ENCODE measurements at regions not wholly inside any gene's neighbourhood (a gene's known extent, or its start where the extent isn't known, plus 50 kb on each side); places are given as distances from the start of the nearest gene placed in this dataset.

DNA sequence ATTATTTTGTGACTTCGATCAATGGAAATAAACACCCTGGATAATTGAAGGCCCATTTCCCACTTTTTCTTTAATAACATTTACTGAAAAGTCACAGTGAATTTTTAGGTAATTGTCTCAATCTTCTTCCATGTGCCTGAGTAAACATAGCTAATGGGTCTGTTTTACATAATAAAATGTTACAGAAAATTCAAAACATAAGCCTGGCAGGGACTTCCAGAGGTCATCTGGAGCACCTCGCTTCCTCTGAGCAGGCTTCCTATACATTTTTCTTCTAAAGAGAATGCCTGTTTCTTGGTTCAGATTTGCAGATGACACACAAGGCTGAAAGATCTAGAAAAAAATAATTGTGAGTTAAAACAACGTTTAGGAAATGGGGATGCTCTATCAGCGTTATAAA is 183.8 kb upstream of the PDE3A start:
- Mint-ChIP-seq H3K4me1 (ENCODE audit: unreplicated experiment) (peaks cover 2% of the 10 kb centered on the region), H3K27ac (ENCODE audit: unreplicated experiment) (no peak overlapping the region), H3K36me3 (ENCODE audit: low read depth, unreplicated experiment) (no peaks in the 10 kb centered on the region), H3K4me3 (ENCODE audit: unreplicated experiment) (no peak overlapping the region), H3K27me3 (ENCODE audit: unreplicated experiment) (no peaks in the 10 kb centered on the region), H3K9me3 (ENCODE audit: unreplicated experiment) (no peaks in the 10 kb centered on the region)
- TF ChIP-seq, protein P1, sequence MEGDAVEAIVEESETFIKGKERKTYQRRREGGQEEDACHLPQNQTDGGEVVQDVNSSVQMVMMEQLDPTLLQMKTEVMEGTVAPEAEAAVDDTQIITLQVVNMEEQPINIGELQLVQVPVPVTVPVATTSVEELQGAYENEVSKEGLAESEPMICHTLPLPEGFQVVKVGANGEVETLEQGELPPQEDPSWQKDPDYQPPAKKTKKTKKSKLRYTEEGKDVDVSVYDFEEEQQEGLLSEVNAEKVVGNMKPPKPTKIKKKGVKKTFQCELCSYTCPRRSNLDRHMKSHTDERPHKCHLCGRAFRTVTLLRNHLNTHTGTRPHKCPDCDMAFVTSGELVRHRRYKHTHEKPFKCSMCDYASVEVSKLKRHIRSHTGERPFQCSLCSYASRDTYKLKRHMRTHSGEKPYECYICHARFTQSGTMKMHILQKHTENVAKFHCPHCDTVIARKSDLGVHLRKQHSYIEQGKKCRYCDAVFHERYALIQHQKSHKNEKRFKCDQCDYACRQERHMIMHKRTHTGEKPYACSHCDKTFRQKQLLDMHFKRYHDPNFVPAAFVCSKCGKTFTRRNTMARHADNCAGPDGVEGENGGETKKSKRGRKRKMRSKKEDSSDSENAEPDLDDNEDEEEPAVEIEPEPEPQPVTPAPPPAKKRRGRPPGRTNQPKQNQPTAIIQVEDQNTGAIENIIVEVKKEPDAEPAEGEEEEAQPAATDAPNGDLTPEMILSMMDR (IDR thresholded peaks at IDR 0.05; ENCODE audit: unreplicated experiment), result no peak
- no peak for DNase-seq (ENCODE audit: low spot score)

DNA sequence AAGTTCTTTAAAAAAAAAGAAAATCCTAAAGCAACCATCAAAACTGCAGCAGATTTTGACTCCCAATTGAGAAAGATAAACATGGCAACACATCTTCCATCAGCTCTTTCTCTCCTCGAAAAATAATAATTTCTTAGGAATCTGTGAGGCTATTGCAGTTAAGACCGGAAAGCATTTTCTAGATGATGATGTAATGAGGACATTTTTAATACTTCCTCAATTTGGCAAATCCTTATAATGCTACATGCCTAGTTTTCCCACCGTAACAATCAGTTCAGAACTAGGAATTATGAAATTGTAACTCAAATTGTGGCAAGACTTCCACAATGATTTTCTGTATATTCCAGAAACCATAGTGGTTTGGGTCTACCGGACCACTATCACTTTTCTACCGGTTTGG is 180.9 kb upstream of the PDE3A start:
- Mint-ChIP-seq H3K9me3 (ENCODE audit: unreplicated experiment) (no peaks in the 10 kb centered on the region), H3K4me1 (ENCODE audit: unreplicated experiment) (peaks cover 2% of the 10 kb centered on the region), H3K27me3 (ENCODE audit: unreplicated experiment) (no peaks in the 10 kb centered on the region), H3K36me3 (ENCODE audit: low read depth, unreplicated experiment) (no peaks in the 10 kb centered on the region), H3K4me3 (ENCODE audit: unreplicated experiment) (no peak overlapping the region), H3K27ac (ENCODE audit: unreplicated experiment) (no peak overlapping the region)
- DNase-seq (ENCODE audit: low spot score), result no peak
- TF ChIP-seq, protein P1 (IDR thresholded peaks at IDR 0.05; ENCODE audit: unreplicated experiment), result no peak

DNA sequence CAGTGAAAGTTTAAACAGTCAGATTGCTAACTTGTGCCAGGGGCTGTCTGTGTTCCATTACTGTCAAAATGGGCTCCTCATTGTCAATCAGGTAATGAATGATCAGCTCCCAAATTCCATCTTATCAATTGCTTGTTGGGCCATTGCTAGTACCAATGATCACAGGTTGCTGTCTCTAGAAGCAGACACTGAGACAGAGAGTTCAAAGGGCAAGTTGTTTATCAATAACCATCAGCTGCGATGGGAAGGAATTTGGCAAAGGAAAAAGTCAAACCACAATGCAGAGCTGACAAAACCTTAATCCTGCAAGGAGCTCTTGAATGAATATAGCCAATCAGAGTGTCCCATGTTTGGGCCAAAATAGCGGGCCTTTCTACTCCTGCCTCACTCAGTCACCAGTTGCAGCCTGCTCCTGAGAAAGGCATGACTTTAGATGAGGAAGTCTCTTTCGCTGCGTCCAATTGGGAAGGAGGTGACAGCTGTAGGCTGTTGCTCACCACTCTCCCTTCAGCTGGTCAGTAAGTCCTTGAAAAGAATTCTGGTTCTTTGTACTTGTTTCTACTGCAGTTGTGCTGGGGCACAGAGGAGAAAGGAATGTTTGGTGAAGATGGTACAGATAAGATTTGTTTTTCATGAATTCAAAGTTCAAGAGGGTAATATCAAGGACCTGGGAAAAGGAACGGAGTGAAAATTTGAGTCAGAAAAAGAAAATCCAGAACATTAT is 179.2 kb upstream of the PDE3A start:
- TF ChIP-seq, protein P1 (IDR thresholded peaks at IDR 0.05; ENCODE audit: unreplicated experiment), result no peak
- no peak overlapping the region for H3K27ac Mint-ChIP-seq (ENCODE audit: unreplicated experiment)
- peaks cover 1% of the 10 kb centered on the region for H3K27me3 Mint-ChIP-seq (ENCODE audit: unreplicated experiment)
- DNase-seq (ENCODE audit: low spot score), result no peak
- peaks cover 5% of the 10 kb centered on the region for H3K4me1 Mint-ChIP-seq (ENCODE audit: unreplicated experiment)
- H3K9me3 Mint-ChIP-seq (ENCODE audit: unreplicated experiment), result no peaks in the 10 kb centered on the region
- H3K4me3 Mint-ChIP-seq (ENCODE audit: unreplicated experiment), result no peak overlapping the region
- H3K36me3 Mint-ChIP-seq (ENCODE audit: low read depth, unreplicated experiment), result no peaks in the 10 kb centered on the region

- H3K27ac Mint-ChIP-seq (ENCODE audit: unreplicated experiment), result no peak overlapping the region
- no peak overlapping the region for H3K4me3 Mint-ChIP-seq (ENCODE audit: unreplicated experiment)
- TF ChIP-seq, protein P1 (IDR thresholded peaks at IDR 0.05; ENCODE audit: unreplicated experiment), result no peak
- peaks cover 8% of the 10 kb centered on the region for H3K4me1 Mint-ChIP-seq (ENCODE audit: unreplicated experiment)
- H3K9me3 Mint-ChIP-seq (ENCODE audit: unreplicated experiment), result no peaks in the 10 kb centered on the region
- H3K27me3 Mint-ChIP-seq (ENCODE audit: unreplicated experiment), result peaks cover 3% of the 10 kb centered on the region
- DNase-seq (ENCODE audit: low spot score), result no peak
- no peaks in the 10 kb centered on the region for H3K36me3 Mint-ChIP-seq (ENCODE audit: low read depth, unreplicated experiment)
Observed at GRCh38 chr12:20189767-20190166, 178.6 kb upstream of the PDE3A start.

DNA sequence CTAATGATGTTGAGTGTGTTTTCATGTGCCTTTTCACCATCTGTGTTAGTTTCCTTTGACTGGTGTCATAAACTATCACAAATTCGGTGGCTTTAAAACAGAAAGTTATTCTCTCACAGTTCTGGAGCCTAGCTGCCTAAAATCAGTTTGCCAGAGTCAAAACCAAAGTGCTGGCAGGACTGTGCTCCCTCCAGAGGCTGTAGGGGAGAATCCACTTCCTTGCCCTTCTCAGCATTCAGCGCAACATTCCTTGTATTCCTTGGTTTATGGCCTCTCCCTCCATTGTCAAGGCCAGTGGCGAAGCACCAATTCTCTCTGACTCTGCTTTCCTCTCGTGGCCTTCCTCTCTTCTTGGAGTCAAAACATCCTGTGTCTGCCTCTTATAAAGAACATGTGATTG is 174.2 kb upstream of the PDE3A start:
- Mint-ChIP-seq H3K4me3 (ENCODE audit: unreplicated experiment) (no peak overlapping the region), H3K4me1 (ENCODE audit: unreplicated experiment) (peaks cover 8% of the 10 kb centered on the region), H3K36me3 (ENCODE audit: low read depth, unreplicated experiment) (no peaks in the 10 kb centered on the region), H3K9me3 (ENCODE audit: unreplicated experiment) (no peaks in the 10 kb centered on the region), H3K27me3 (ENCODE audit: unreplicated experiment) (peaks cover 5% of the 10 kb centered on the region), H3K27ac (ENCODE audit: unreplicated experiment) (no peak overlapping the region)
- TF ChIP-seq, protein P1 (IDR thresholded peaks at IDR 0.05; ENCODE audit: unreplicated experiment), result no peak
- DNase-seq (ENCODE audit: low spot score), result peak; percentile 22
